GM03348 (cell line): ENCODE measurements at regions not wholly inside any gene's neighbourhood (a gene's known extent, or its start where the extent isn't known, plus 50 kb on each side); places are given as distances from the start of the nearest gene placed in this dataset.

Source experiments
- DNase-seq: peaks from one replicate; pipeline ENCODE4 v3.0.0; 2012; ENCODE audit warnings: low spot score

DNA sequence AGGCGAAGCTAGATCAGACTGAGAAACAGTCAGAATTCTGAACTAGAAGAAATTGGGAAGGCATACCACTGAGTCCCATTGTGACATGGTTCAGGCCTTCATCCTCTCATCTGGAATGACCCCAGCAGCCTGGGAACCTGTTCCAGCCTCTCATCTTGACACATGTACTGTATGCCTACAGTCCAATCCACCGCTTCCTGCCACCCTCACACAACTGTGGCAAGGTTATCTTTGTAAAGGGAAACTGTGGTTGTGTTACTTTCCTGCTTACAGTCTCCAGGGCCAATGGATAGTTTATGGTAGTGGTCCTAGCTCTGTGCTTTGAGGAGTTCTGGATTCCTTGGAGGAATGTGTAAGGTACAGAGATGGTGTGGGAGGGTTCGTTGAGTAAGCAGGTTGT, 296.9 kb upstream of the TRIB2 start:
- DNase-seq: no peak

DNA sequence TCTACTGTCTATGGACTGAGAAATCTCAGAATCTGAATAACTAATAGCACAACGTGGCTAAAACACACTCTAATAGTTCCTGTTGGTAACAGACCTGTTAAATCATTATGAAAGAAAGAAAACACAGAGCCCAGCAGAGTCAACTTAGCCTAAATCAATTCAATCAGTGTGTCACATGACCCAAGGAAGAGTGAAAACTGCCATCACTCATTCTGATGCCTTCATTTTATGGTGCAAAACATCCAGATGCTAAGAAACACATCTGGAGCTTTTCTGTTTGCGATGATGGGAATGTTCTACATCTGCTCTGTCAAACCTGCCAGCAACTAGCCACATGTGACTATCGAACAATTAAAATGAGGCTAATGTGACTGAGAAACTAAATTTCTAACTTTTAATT, 295.7 kb upstream of the TRIB2 start:
- no peak for DNase-seq

DNA sequence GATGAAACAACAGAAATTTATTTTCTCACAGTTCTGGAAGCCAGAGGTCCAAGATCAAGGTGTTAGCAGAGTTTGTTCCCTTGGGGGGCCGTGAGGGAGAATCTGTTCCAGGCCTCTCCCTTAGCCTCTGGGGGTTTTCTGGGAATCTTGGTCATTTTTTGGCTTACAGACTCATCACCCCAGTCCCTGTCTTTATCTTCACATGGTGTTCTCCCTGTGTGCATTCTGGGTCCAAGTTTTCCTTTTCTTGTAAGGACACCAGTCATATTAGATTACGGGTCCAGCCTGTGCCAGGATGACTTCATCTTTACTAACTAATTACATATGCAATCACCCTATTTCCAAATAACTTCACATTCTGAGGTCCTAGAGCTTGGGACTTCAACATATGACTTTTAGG, 292.5 kb upstream of the TRIB2 start:
- DNase-seq: no peak

DNA sequence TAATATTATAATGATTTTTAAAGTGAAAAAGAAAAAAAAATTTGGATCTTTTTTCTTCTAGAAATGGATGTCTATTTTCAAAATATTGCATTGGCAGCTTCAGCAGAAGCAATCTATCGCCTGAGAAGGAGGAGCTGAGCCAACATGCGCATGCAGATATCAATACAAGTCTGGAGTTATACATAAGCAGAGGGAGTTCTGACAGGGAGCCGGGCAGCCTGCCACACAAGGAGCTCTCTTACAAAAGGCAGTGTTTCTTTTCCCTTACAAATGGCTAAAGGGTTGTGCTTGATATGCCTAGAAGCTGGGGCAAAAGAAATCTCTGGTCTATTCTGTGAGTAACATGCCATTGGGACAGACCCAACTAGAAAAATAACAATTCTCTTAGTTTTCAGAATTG, 291.9 kb upstream of the TRIB2 start:
- DNase-seq: no peak

DNA sequence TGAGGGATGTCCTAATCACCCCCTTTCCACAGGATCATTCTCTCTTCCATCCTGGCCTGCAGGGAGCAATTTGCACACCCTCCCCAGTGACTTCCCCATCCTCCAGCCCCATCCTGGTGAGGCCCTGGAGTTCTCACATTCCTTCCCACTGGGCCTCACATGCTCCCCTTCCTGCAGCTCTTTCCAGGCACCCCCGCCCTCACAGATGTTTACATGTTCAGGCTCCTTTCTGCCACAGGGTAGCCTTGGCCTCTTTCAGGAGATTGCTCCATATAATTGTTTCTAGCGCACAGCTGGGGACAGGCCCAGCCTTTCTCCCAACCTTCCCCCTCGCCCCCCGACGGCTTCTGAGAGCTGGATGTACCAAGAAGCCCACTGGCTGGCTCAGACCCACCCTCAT, 288.4 kb upstream of the TRIB2 start:
- no peak for DNase-seq

DNA sequence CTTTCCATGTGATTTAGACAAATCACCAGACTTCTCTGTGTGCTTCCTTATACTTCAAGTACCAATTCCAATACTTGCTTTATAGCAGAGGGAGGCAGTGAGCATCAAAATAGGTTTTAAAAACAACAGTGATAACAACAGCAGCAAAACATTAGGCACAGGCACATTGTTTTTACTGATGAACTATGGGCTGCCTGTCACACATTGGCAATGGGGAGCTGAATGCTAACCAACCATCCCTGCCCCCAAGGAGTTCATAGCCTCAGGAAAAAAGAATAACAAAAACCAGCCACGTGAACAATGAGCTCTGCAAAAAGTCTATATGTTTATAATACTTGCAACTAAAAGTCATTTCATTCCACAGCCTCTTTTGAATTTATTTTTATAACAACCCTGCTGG, 287.9 kb upstream of the TRIB2 start:
- no peak for DNase-seq

DNA sequence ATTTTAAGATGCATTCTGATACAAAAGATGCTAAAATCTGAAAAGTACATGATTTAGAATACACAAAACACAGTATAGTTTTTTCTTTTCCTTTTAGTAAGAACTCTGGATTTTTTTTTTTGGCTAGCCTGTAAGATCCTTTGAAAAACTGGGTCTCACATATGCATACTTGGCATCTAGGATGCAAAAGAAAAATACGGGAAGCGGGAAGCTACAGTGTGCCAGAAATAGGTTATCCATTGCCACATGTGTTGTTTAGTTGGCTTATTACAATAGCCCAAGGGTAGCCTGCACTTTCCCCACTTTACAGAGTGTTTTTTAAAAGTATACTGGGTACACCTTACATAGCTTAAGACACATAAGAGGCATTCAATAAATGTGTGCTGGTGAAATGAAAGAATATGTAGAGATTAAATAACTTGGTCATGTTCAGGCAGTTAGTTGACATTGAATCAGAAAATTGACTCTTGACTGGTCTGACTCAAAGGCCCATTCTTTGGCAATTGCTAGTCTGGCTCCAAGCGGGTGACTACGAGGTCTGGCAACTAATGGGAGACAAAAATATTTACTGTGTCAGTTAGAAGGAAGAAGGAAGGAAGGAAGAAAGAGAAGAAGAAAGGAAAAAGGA, 286.8 kb upstream of the TRIB2 start:
- peak; percentile 47 for DNase-seq

DNA sequence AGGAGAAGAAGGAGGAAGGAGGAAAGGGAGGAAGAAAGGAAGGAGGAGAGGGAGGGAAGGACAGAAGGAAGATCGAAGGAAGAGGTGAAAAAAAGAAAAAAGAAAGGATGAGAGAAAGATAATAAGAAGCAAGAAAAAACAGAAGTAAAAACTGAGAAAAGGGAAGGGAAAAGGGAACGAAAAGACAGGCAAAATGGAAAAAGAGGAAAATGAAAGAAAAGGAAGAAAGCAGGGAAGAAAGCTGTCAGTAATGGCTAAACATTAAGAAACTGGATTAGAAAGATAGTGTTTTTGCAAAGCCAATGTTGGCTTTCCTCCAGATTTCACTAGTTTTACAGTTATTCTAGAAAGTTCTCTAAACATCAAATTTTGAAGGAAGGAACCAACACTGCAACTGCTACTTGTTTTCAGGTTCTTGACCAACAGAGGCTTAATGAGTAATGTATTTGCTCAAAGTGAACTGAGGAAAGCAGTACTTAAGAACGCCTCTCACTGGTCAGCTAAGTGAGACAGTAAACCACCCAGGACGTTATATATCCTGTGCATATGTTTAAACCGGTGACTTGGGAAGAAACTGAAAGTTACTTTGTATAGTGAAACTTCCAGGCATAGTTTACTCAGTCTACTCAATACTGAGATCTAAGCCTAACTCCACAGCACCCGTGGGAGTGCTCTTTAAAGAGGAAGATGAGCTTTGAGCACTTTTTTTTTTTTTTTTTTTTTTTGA, 286.2 kb upstream of the TRIB2 start:
- no peak for DNase-seq

DNA sequence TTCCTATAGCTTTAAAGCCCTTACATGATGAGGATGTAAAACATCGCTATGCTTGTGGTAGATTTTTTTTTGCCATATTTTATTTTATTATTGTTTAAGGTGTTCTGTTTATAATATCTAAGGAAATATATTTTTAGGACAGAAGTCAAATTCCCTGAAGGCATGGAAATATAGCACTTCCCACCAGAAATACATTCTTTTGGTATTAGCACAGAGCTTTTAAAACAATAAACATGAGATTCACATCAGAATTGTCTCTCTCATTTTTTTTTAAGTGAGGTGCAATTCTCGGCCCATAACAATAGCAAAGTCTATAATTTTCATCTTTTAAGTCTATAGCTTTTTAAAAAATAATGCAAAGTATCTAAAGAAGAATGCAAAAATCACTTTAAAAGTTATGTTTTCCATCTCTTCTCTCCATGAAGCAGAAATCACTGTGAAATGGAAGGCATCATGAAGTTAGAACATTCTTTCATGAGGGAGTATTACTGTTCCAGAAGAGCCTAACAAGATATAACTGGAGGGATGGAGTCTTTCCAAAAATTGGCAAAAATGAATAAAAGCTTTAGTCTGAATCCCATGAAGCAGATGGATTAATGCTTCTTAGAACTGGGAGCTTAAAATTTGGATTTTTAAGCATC, 283.6 kb upstream of the TRIB2 start:
- peak; percentile 18 for DNase-seq

DNA sequence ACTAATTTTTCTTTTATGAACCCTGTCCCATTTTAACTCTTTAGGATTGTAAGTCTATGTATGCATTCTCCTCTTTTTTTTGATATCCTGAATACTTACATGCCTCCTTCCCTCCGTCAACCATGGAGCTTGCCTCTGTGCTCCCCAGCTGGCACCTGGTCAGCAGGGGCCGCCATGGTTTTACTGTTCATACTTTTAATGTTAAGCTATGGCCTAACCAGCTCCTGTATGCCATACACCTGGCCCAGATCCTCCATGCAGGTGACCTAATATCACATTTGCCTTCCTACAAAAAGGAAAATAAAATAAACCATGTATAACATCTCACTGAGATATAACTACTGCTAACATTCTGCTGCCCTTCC, 283.1 kb upstream of the TRIB2 start:
- no peak for DNase-seq

DNA sequence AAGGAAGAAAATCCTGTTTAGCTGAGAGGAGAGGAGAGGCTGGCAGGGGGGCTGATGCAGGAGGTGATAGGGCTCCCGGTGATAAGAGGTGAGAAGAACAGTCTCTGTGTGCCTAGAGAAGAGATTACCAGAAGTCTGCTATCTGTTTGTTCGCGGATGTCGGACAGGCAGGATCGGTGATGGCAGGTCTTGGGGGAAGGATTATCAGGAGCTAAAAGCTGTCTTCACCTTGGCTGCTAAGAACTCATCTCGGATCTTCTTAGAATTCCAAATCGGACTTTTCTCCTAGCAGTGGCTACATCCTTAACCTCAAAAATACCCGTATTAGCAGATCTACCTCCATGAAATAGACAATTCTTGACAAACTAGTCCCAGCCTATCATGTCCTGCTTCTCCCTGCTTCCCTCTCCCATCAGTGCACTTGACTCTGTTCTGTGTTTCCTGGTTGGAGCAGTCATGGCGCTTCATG, 282.1 kb upstream of the TRIB2 start:
- no peak for DNase-seq

DNA sequence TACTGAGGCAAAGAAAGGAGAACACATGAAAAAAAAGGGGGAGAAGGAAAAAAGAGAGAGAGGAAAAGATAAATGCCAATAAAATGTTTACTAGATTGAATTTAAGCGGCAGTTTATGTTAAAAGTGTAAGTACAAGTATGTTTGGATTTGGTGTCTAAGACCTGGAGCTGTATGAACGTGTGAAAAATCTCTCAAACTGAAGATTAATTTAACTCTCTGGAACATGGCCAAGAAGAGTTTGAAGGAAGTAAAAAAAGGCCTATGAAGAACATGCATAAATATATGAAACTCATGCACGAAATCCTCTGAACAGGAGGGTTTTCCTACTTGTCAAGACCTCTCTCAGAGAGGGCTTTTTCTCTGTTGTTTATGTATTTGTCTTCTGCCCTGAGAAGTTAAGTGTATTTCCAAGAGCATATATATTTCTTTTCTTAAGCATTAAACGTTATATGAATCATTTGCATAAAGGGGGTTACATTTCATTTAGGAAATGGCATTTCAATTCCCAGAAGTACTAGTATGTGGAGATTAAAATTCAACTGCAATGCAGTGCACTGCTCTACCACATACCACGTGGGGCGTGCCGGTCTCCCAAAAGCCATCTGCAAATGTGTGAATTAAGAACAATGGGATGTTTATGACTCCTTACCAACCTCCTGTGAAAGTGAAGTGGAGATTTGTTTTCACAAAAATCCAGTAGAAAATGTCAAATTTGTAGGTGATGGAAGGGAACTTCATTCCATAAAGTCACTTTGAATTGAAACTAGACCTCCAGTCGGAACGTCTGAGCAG, 281.1 kb upstream of the TRIB2 start:
- DNase-seq: no peak

DNA sequence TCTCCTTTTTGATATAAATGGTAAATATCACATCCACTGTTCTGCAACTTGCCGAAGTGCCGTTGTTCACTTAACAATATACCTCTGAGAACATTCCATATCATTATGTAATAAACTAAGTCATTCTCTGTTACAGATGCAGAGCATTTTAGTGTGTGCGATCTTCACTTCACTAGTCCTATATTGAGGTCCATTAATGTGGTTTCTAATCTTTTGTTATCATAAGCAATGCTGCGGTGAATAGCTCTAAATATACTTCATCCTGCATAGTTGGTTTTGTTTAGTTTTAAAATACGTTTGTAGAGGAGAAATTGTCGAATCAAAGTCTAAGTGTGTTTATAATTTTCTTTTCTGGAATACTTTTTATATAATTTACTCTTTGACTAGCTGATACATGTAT, 280.3 kb upstream of the TRIB2 start:
- DNase-seq: no peak

DNA sequence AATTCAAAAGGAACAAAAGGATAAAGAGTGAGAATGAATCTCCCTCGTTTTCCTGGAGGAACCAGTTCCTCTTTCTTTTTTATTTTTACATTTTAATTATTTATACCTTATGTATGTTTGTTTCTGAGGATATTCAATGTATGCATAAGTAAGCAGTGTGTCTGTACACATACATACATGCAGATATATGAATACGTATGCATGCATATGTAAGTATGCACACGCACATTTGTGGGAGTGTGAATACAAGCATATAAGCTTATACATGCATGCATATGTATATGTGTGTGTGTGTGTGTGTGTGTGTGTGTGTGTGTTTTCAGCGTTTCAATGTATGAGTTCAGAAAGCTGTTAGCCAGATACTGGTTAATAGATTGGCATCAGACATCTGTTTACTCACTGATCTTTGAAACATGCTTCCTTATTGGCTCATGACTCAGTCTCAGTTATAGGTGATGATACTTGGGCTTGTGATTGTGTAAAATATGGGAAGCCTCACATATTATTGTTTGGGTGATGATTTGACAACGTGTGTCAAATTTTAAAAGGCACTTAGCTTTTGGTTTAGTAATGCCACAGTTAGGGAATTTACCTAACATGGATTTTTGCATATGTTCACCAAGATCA, 279.7 kb upstream of the TRIB2 start:
- no peak for DNase-seq

DNA sequence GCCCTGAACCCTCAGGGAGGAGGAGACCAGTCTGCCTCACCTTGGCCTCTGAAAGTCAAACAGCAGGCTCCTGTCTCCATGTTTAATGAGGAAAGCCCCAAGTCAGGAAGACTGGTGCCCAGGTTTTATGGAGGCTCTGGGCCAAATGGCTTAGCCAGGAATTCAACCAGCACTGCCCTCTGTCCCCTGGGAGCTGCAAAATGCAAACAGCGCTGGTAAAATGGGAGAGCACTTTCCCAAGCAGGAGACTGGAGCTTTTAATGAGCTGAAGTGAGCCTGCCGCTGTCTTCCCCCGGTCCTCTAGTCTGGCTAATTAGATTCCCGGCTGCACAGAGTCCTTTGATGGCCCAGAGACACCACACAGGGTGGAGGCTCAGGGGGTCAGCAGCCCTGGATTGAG, 276.0 kb upstream of the TRIB2 start:
- DNase-seq: no peak

DNA sequence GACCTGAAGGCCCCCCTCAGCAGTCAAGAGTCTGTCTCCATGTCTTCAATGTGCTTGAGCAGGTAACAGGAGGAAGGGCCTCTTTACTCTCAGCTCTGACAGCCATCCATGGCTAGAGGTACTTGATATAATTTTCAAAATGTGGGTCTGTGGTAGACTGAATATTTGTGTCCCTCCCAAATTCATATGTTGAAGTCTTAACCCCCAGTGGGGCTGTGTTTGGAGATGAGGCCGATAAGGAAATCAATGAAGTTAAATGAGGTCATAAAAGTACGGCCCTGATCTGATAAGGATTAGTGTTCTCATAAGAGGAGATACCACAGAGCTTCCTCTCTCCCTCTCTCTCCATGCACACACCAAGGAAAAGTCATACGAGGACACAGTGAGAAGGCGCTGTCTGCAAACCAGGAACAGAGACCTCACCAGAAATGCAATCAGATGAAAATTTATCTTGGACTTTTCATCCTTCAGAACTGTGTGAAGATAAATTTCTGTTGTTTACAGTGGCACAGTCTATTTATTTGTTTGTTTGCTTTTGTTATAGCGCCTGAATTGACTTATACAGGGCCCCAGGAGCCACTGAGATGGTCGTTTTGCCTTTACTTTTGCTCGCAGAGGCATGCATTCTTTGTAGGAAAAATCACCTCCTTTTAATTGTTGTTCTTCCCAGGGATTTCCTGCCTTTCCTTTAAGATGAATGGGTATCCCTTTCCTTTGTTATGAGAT, 274.8 kb upstream of the TRIB2 start:
- no peak for DNase-seq

DNA sequence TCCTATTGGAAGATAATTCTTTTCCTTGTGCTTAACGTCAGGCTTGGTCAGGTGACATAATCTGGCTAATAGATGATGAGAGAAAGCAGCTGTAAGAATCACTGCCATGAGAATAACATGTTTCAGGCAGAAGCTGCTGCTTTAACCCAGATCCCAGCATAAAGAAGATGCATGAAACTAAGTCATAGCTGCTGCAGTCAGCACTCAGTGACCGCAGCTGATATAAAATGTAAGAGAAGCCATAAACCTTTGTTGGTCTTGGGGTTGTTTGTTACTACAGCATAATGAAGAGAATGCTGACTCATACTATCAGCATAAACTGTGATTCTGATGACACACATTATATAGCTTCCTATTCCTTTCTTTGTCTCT, 274.3 kb upstream of the TRIB2 start:
- DNase-seq: no peak

DNA sequence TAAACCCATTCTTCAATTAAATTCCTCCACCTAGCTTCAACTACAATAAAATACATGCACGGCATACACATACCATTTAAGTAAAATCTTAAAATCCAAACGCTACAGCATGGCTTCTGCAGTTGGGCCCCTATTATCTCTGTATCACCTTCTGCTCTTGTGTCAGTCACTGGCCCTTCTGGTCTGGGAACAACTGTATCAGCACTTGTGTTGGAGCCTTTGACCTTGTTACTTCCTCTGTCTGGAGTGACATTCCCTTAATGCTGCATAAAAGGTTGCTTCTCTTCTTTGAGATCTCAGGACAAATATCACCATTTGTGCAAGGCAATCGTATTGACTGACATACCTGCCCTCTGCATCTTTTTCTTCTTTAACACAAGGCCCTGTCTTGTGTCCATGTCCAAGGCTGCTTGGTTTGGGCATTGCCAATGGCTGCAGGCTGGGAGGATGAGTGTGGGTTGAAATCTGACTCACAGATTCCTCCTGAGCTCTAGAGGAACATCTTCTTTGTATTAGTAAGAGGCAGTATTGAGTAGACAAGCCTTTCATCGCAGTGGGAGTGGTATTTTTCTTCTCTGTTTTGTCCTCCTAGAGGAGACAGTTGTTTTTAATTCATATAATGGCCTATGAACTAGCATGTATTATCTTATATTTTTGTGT, 267.8 kb upstream of the TRIB2 start:
- peak; percentile 55 for DNase-seq

DNA sequence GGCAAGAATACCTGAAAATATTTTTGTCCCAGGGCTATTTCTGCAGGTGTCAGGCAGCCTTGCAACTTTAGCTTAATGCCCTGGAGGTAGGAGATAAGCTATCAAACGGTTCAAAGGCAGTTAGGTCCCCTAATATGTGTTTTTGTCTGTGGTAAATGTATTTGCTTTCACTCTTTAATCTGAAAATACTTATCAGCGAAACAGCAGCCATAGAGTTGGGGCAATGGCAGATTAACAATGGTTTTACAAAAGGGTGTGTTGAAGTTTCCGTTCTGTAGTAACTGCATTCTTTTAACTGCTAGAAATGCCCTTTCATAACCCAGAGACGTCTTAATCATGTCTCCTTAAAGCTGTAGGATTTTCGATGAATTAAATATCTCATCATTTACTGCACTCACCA, 265.0 kb upstream of the TRIB2 start:
- no peak for DNase-seq

DNA sequence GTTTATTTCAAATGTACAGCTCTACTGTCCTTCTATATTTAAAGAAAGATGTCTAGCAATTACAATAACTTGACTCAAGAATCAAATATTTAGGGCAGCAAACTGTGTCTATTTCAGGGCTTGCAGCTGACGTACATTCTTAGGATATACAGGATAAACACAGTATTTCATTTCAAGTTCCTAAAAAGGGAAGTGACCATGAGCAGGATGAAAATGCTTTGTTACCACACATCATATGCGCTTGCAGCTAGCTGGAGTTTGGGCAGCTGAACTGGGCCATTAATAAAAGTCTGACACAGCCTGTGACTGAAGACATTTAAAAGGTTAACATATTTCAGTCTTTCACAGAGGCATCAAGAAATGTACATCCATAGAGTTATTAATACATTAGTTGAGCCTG, 264.6 kb upstream of the TRIB2 start:
- DNase-seq: no peak

DNA sequence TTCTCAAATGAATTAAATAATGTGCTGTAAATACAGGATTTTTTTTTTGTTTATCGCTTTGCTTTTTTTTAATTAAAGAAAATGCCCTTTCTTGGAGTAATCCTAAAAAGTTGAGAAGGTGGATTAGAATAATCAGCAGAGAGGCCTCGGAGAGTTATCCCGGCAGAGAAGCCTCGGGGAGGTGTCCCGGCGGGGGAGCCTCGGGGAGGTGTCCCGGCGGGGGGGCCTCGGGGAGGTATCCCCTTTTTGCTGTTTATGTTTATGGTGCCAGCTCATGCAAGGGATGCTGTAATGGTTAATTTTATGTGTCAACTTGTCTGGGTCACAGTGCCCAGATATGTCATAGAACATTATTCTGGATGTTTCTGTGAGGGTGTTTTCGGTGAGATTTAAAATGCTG, 263.0 kb upstream of the TRIB2 start:
- no peak for DNase-seq
